Astrocyte (in vitro differentiated cells and primary cell): ENCODE measurements at regions not wholly inside any gene's neighbourhood (a gene's known extent, or its start where the extent isn't known, plus 50 kb on each side); places are given as distances from the start of the nearest gene placed in this dataset.

ENCODE experiments used
- DNase-seq: peaks from one replicate; pipeline ENCODE4 v3.0.0-alpha.2; 2010; ENCODE audit warnings: low read depth
- FAIRE-seq: peaks from 2 replicates; lab custom pipeline; 2011; peaks lifted over from hg19 to GRCh38; lab: Jason Lieb, UNC
- H2AFZ ChIP-seq: 2 replicates; pipeline ENCODE4 v1.6.0; 2012; ENCODE audit warnings: low read depth, low read length, inconsistent platforms
- H3K27ac ChIP-seq: 2 replicates; pipeline ENCODE4 v1.5.1; 2011; ENCODE audit warnings: low read depth, low read length, inconsistent platforms
- H3K27me3 ChIP-seq: 2 replicates; pipeline ENCODE4 v1.6.0; 2011; ENCODE audit warnings: low read length, inconsistent platforms; ENCODE audit not compliant: insufficient read depth
- H3K36me3 ChIP-seq: 2 replicates; pipeline ENCODE4 v1.5.1; 2011; ENCODE audit warnings: low read length, inconsistent platforms; ENCODE audit not compliant: insufficient read depth
- H3K4me1 ChIP-seq: 2 replicates; pipeline ENCODE4 v1.5.1; 2011; ENCODE audit warnings: low read length, inconsistent platforms; ENCODE audit not compliant: insufficient read depth
- H3K4me2 ChIP-seq: 2 replicates; pipeline ENCODE4 v1.6.0; 2012; ENCODE audit warnings: low read length, inconsistent platforms
- H3K4me3 ChIP-seq: 2 replicates; pipeline ENCODE4 v1.5.1; 2011; ENCODE audit warnings: low read depth, mild to moderate bottlenecking, low read length, inconsistent platforms; ENCODE audit not compliant: insufficient read depth
- H3K79me2 ChIP-seq: 2 replicates; pipeline ENCODE4 v1.6.0; 2012; ENCODE audit warnings: mild to moderate bottlenecking, low read length, inconsistent platforms; ENCODE audit not compliant: insufficient read depth
- H3K9ac ChIP-seq: 2 replicates; pipeline ENCODE4 v1.6.0; 2012; ENCODE audit warnings: mild to moderate bottlenecking, low read length, inconsistent platforms
- H3K9me3 ChIP-seq: 2 replicates; pipeline ENCODE4 v1.5.1; 2012; ENCODE audit warnings: low read depth, mild to moderate bottlenecking, low read length, inconsistent platforms; ENCODE audit not compliant: insufficient read depth
- H4K20me1 ChIP-seq: 2 replicates; pipeline ENCODE4 v1.6.0; 2012; ENCODE audit warnings: low read length, inconsistent platforms; ENCODE audit not compliant: insufficient read depth
- H3K27ac Mint-ChIP-seq: one replicate; pipeline ENCODE4 v1.8.0; 2021; ENCODE audit warnings: mild to moderate bottlenecking, mixed read lengths; ENCODE audit not compliant: unreplicated experiment
- H3K27me3 Mint-ChIP-seq: one replicate; pipeline ENCODE4 v1.8.0; 2021; ENCODE audit warnings: low read depth, mixed read lengths; ENCODE audit not compliant: unreplicated experiment
- H3K36me3 Mint-ChIP-seq: one replicate; pipeline ENCODE4 v1.8.0; 2021; ENCODE audit warnings: low read depth, mixed read lengths; ENCODE audit not compliant: unreplicated experiment
- H3K4me1 Mint-ChIP-seq: one replicate; pipeline ENCODE4 v1.8.0; 2021; ENCODE audit warnings: low read depth, mixed read lengths; ENCODE audit not compliant: unreplicated experiment
- H3K4me3 Mint-ChIP-seq: one replicate; pipeline ENCODE4 v1.8.0; 2021; ENCODE audit warnings: mild to moderate bottlenecking, moderate library complexity, mixed read lengths; ENCODE audit not compliant: unreplicated experiment
- H3K9me3 Mint-ChIP-seq: one replicate; pipeline ENCODE4 v1.8.0; 2021; ENCODE audit warnings: mild to moderate bottlenecking, mixed read lengths; ENCODE audit not compliant: unreplicated experiment
- EZH2 ChIP-seq: IDR thresholded peaks from 2 replicates; pipeline ENCODE4 v1.6.1; 2012; ENCODE audit warnings: mild to moderate bottlenecking, low read length, inconsistent platforms; ENCODE audit not compliant: insufficient read depth
- TF ChIP-seq, protein P1 (sequence below): IDR thresholded peaks from 2 replicates; pipeline ENCODE4 v1.5.1; 2011; ENCODE audit warnings: low read depth, mild to moderate bottlenecking, inconsistent platforms, low read length, moderate library complexity; ENCODE audit not compliant: insufficient read depth

DNA sequence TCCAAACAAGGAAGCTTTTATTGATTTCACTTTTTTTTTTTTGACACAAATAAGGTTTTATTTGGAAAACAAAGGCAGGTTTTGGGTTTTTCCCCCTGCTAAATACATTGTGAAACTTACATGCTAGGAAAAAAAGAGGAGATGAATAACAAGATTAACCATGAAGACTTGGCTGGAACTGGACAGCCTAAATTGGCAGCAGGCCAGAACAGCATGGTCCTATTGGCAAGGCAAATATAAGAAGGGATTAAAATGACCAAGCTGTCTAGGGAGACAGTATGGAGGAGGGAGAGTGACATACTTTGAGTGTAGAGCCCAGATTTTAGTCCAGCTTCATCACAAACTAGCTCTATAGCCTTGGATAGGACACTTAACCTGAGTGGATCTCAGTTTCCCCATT is 63.9 kb upstream of the BBX start:
- Mint-ChIP-seq H3K27me3 (peaks cover 3% of the 10 kb centered on the region), H3K36me3 (no peaks in the 10 kb centered on the region), H3K4me3 (no peak overlapping the region), H3K27ac (no peak overlapping the region), H3K4me1 (no peaks in the 10 kb centered on the region), H3K9me3 (no peaks in the 10 kb centered on the region)
- FAIRE-seq (no peak), DNase-seq (peak; percentile 8)
- Histone ChIP-seq H3K9me3 (no peaks in the 10 kb centered on the region), H3K4me3 (no peak overlapping the region), H3K4me1 (no peaks in the 10 kb centered on the region), H2AFZ (no peak overlapping the region), H3K36me3 (no peaks in the 10 kb centered on the region), H3K79me2 (no peaks in the 10 kb centered on the region), H3K27me3 (no peaks in the 10 kb centered on the region), H4K20me1 (no peaks in the 10 kb centered on the region), H3K4me2 (no peak overlapping the region), H3K9ac (no peak overlapping the region), H3K27ac (no peak overlapping the region)
- TF ChIP-seq, protein P1, sequence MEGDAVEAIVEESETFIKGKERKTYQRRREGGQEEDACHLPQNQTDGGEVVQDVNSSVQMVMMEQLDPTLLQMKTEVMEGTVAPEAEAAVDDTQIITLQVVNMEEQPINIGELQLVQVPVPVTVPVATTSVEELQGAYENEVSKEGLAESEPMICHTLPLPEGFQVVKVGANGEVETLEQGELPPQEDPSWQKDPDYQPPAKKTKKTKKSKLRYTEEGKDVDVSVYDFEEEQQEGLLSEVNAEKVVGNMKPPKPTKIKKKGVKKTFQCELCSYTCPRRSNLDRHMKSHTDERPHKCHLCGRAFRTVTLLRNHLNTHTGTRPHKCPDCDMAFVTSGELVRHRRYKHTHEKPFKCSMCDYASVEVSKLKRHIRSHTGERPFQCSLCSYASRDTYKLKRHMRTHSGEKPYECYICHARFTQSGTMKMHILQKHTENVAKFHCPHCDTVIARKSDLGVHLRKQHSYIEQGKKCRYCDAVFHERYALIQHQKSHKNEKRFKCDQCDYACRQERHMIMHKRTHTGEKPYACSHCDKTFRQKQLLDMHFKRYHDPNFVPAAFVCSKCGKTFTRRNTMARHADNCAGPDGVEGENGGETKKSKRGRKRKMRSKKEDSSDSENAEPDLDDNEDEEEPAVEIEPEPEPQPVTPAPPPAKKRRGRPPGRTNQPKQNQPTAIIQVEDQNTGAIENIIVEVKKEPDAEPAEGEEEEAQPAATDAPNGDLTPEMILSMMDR = no peak
- no peak for TF ChIP-seq EZH2

DNA sequence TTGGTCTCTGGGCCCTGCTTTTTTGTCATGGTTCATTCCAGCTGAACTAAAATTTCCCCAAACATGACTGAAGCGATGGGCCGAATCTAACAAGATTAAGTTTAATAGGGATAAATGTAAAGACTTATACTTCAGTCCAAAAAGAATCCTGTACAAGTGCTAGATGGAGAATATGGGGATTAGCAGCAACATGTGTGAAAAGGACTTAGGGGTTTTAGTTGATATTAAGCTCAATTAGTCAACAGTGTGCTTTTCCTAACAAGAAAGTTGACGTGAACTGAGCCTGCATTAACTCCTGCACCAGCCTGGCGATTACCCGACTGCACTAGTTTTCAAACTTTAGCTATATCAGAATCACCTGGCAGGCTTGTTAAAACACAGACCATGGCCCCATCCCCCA is 61.0 kb upstream of the BBX start:
- H3K36me3 ChIP-seq = no peaks in the 10 kb centered on the region
- no peak for FAIRE-seq
- no peaks in the 10 kb centered on the region for H3K79me2 ChIP-seq
- Mint-ChIP-seq H3K27ac (no peak overlapping the region), H3K27me3 (no peaks in the 10 kb centered on the region), H3K9me3 (no peaks in the 10 kb centered on the region), H3K4me3 (no peak overlapping the region), H3K36me3 (no peaks in the 10 kb centered on the region), H3K4me1 (no peaks in the 10 kb centered on the region)
- no peaks in the 10 kb centered on the region for H4K20me1 ChIP-seq
- TF ChIP-seq EZH2 = no peak
- TF ChIP-seq, protein P1 = no peak
- no peaks in the 10 kb centered on the region for H3K9me3 ChIP-seq
- no peak overlapping the region for H3K4me2 ChIP-seq
- H2AFZ ChIP-seq = no peak overlapping the region
- H3K27me3 ChIP-seq = no peaks in the 10 kb centered on the region
- H3K9ac ChIP-seq = no peak overlapping the region
- H3K27ac ChIP-seq = no peak overlapping the region
- no peak for DNase-seq
- H3K4me1 ChIP-seq = no peaks in the 10 kb centered on the region
- H3K4me3 ChIP-seq = no peak overlapping the region

DNA sequence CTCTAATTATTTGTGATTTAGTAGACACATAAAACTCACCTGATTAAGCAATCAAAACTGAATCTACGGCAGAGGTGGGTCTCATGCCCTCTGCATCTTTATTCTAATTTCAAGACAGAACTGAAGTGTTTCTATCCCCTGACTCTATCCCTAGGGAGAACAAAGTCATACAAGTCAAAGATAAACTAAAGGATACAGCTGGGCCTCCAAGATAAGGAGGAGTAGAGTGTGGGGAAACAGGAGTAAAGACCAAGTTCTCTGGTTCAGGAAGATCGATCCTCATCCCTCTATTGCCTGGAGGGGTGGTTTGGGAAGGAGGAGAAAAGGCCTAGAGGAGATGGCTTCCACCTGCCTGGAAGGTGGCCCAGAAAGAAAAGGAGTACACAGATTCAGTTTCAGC is 58.7 kb upstream of the BBX start:
- no peak overlapping the region for H3K4me3 ChIP-seq
- no peaks in the 10 kb centered on the region for H3K36me3 ChIP-seq
- H3K36me3 Mint-ChIP-seq = no peaks in the 10 kb centered on the region
- no peaks in the 10 kb centered on the region for H3K79me2 ChIP-seq
- H3K9me3 Mint-ChIP-seq = peaks cover 2% of the 10 kb centered on the region
- no peaks in the 10 kb centered on the region for H3K4me1 Mint-ChIP-seq
- DNase-seq (no peak), FAIRE-seq (no peak)
- no peaks in the 10 kb centered on the region for H3K27me3 Mint-ChIP-seq
- H3K4me2 ChIP-seq = no peak overlapping the region
- no peak overlapping the region for H3K27ac Mint-ChIP-seq
- H3K27me3 ChIP-seq = no peaks in the 10 kb centered on the region
- H3K9me3 ChIP-seq = no peaks in the 10 kb centered on the region
- H3K9ac ChIP-seq = no peak overlapping the region
- TF ChIP-seq, protein P1 = no peak
- TF ChIP-seq EZH2 = no peak
- H3K27ac ChIP-seq = no peak overlapping the region
- H4K20me1 ChIP-seq = no peaks in the 10 kb centered on the region
- no peaks in the 10 kb centered on the region for H3K4me1 ChIP-seq
- no peak overlapping the region for H3K4me3 Mint-ChIP-seq
- H2AFZ ChIP-seq = no peak overlapping the region
